GM12878 (cell line): ENCODE measurements at regions not wholly inside any gene's neighbourhood (a gene's known extent, or its start where the extent isn't known, plus 50 kb on each side); places are given as distances from the start of the nearest gene placed in this dataset.

Experiments used
- CHD1 ChIP-seq: IDR thresholded peaks from 2 replicates; pipeline ENCODE4 v1.6.1; 2012; ENCODE audit warnings: low read depth, low read length, improper control_type of control experiment
- MEF2B ChIP-seq: fragments of 450-650 bp; IDR thresholded peaks from 2 replicates; pipeline ENCODE4 v1.6.1; 2018; ENCODE audit warnings: mild to moderate bottlenecking, moderate library complexity; ENCODE audit not compliant: partially characterized antibody, poor library complexity, severe bottlenecking
- RELB ChIP-seq: fragments of 450-650 bp; IDR thresholded peaks from 2 replicates; pipeline ENCODE4 v1.6.1; 2017; ENCODE audit warnings: low read depth, mild to moderate bottlenecking, moderate library complexity
- SP1 ChIP-seq: IDR thresholded peaks from one replicate; pipeline ENCODE4 v1.6.1; 2011; ENCODE audit warnings: low read depth, low read length
- SRF ChIP-seq, 2 experiments: IDR thresholded peaks; 2 replicates each; pipeline ENCODE4 v1.6.1; 2011; ENCODE audit warnings: low read depth in 2 of 2, low read length in 2 of 2, mild to moderate bottlenecking in 1 of 2, moderate library complexity in 1 of 2
- TCF12 ChIP-seq: IDR thresholded peaks from 2 replicates; pipeline ENCODE4 v1.6.1; 2011; ENCODE audit warnings: low read depth, mild to moderate bottlenecking, low read length
- USF2 ChIP-seq: IDR thresholded peaks from 2 replicates; pipeline ENCODE4 v1.6.1; 2011; ENCODE audit warnings: low read depth, low read length, improper control_type of control experiment, borderline replicate concordance
- TF ChIP-seq, protein P1 (sequence below): fragments of 450-650 bp; formaldehyde crosslinking; IDR thresholded peaks from 2 replicates; pipeline ENCODE4 v1.4.0; 2022; ENCODE audit warnings: mild to moderate bottlenecking, moderate library complexity

- TF ChIP-seq, protein P1, sequence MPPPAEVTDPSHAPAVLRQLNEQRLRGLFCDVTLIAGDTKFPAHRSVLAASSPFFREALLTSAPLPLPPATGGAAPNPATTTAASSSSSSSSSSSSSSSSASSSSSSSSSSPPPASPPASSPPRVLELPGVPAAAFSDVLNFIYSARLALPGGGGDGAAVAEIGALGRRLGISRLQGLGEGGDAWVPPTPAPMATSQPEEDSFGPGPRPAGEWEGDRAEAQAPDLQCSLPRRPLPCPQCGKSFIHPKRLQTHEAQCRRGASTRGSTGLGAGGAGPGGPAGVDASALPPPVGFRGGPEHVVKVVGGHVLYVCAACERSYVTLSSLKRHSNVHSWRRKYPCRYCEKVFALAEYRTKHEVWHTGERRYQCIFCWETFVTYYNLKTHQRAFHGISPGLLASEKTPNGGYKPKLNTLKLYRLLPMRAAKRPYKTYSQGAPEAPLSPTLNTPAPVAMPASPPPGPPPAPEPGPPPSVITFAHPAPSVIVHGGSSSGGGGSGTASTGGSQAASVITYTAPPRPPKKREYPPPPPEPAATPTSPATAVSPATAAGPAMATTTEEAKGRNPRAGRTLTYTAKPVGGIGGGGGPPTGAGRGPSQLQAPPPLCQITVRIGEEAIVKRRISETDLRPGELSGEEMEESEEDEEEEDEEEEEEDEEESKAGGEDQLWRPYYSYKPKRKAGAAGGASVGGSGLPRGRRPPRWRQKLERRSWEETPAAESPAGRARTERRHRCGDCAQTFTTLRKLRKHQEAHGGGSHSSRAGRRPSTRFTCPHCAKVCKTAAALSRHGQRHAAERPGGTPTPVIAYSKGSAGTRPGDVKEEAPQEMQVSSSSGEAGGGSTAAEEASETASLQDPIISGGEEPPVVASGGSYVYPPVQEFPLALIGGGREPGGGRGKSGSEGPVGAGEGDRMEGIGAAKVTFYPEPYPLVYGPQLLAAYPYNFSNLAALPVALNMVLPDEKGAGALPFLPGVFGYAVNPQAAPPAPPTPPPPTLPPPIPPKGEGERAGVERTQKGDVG (CRISPR knock-in tag): no peak
- TF ChIP-seq SP1 (no peak), CHD1 (no peak), TCF12 (no peak), USF2 (no peak), RELB (no peak), SRF (IDR thresholded peaks at IDR 0.05; ENCODE audit: low read depth in 2 of 2, low read length in 2 of 2) (no peak), MEF2B (no peak)
- TF ChIP-seq, all 136 proteins: peak for 0
Observed at GRCh38 chr16:65449526-65449925, 327.7 kb upstream of the CDH11 start (continued).
